Cardiac muscle cell (in vitro differentiated cells and primary cell): ENCODE measurements at regions not wholly inside any gene's neighbourhood (a gene's known extent, or its start where the extent isn't known, plus 50 kb on each side); places are given as distances from the start of the nearest gene placed in this dataset.

Source experiments
- DNase-seq, 2 donors: peaks; one replicate each; pipeline versions ENCODE4 v3.0.0 to v3.0.0-alpha.2; 2010 to 2017; ENCODE audit warnings: low read depth in 1 of 2, low spot score in 1 of 2
- H3K27ac ChIP-seq: fragments of 200-600 bp; sonication (generic); 2 replicates; pipeline ENCODE4 v1.5.1; 2016
- H3K27me3 ChIP-seq: fragments of 200-600 bp; sonication (generic); 2 replicates; pipeline ENCODE4 v1.6.0; 2016; ENCODE audit warnings: control low read depth
- H3K36me3 ChIP-seq: fragments of 200-600 bp; sonication (generic); 2 replicates; pipeline ENCODE4 v1.5.1; 2016; ENCODE audit warnings: control low read depth
- H3K4me1 ChIP-seq: fragments of 200-600 bp; sonication (generic); 2 replicates; pipeline ENCODE4 v1.8.1; 2017; ENCODE audit warnings: low read depth, mild to moderate bottlenecking, mixed run types
- H3K4me3 ChIP-seq: fragments of 200-600 bp; sonication (generic); 2 replicates; pipeline ENCODE4 v1.5.1; 2016; ENCODE audit warnings: mild to moderate bottlenecking
- H3K9me3 ChIP-seq: fragments of 200-600 bp; sonication (generic); 2 replicates; pipeline ENCODE4 v1.5.1; 2017; ENCODE audit warnings: low read depth, mild to moderate bottlenecking, control low read depth
- CTCF ChIP-seq: IDR thresholded peaks from 2 replicates; pipeline ENCODE4 v1.5.1; 2012; ENCODE audit warnings: low read depth, mild to moderate bottlenecking, low read length

GRCh38 chr18:78666666-78667335 lies 312.8 kb upstream of the SALL3 start:
- no peaks in the 10 kb centered on the region for H3K27me3 ChIP-seq
- no peak for DNase-seq
- no peaks in the 10 kb centered on the region for H3K4me1 ChIP-seq
- no peak overlapping the region for H3K4me3 ChIP-seq
- TF ChIP-seq CTCF, result no peak
- H3K9me3 ChIP-seq, result no peaks in the 10 kb centered on the region
- no peak overlapping the region for H3K27ac ChIP-seq
- H3K36me3 ChIP-seq, result no peaks in the 10 kb centered on the region

- no peak for TF ChIP-seq CTCF
- DNase-seq, result no peak
- Histone ChIP-seq H3K4me1 (no peaks in the 10 kb centered on the region), H3K27ac (no peak overlapping the region), H3K27me3 (no peaks in the 10 kb centered on the region), H3K9me3 (no peaks in the 10 kb centered on the region), H3K36me3 (no peaks in the 10 kb centered on the region), H3K4me3 (no peak overlapping the region)
These were observed 308.7 kb upstream of the SALL3 start for GRCh38 chr18:78670778-78671391.

GRCh38 chr18:78671551-78671950 lies 308.1 kb upstream of the SALL3 start:
- DNase-seq, result no peak
- no peak for TF ChIP-seq CTCF
- no peaks in the 10 kb centered on the region for H3K9me3 ChIP-seq
- no peak overlapping the region for H3K27ac ChIP-seq
- no peaks in the 10 kb centered on the region for H3K27me3 ChIP-seq
- H3K4me3 ChIP-seq, result no peak overlapping the region
- no peaks in the 10 kb centered on the region for H3K36me3 ChIP-seq
- H3K4me1 ChIP-seq, result no peaks in the 10 kb centered on the region

GRCh38 chr18:78672862-78673446 lies 306.7 kb upstream of the SALL3 start:
- Histone ChIP-seq H3K36me3 (no peaks in the 10 kb centered on the region), H3K27me3 (no peaks in the 10 kb centered on the region), H3K4me1 (no peaks in the 10 kb centered on the region), H3K27ac (no peak overlapping the region), H3K9me3 (no peaks in the 10 kb centered on the region), H3K4me3 (no peak overlapping the region)
- TF ChIP-seq CTCF, result no peak
- DNase-seq, result no peak

GRCh38 chr18:78673516-78674321 lies 305.9 kb upstream of the SALL3 start:
- no peaks in the 10 kb centered on the region for H3K27me3 ChIP-seq
- H3K4me1 ChIP-seq, result no peaks in the 10 kb centered on the region
- H3K36me3 ChIP-seq, result no peaks in the 10 kb centered on the region
- H3K9me3 ChIP-seq, result no peaks in the 10 kb centered on the region
- TF ChIP-seq CTCF, result no peak
- DNase-seq, result no peak
- no peak overlapping the region for H3K4me3 ChIP-seq
- H3K27ac ChIP-seq, result no peak overlapping the region
